ENCODE measurements at regions not wholly inside any gene's neighbourhood (a gene's known extent, or its start where the extent isn't known, plus 50 kb on each side); places are given as distances from the start of the nearest gene placed in this dataset.

DNA sequence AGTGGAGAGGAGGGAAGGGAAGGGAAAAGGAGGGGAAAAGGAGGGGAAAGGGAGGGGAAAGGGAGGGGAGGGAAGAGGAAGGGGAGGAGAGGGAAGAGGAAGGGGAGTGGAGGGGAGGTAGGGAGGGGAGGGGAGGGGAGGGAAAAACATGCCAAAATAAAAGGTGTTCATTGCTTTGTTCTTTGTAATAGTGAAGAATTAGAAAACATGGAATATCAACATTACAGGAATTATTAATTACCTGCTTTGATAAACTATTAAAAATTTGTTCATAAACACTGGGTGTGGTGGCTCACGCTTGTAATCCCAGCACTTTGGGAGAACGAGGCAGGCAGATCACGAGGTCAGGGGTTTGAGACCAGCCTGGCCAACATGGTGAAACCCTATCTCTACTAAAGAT lies 579.2 kb downstream of the MED13L start:
- no peak for DNase-seq

- DNase-seq = no peak
These were observed 580.2 kb downstream of the MED13L start for GRCh38 chr12:115697340-115697739.

- DNase-seq = no peak
These were observed 582.9 kb downstream of the MED13L start for GRCh38 chr12:115694564-115694963.

GRCh38 chr12:115693970-115694369 lies 583.5 kb downstream of the MED13L start:
- DNase-seq = no peak

- DNase-seq = no peak
These were observed 586.4 kb downstream of the MED13L start for GRCh38 chr12:115691123-115691522.

- DNase-seq = no peak
These were observed 590.4 kb downstream of the MED13L start for GRCh38 chr12:115687094-115687493.

- no peak for DNase-seq
These were observed 594.2 kb downstream of the MED13L start for GRCh38 chr12:115683240-115683780.

DNA sequence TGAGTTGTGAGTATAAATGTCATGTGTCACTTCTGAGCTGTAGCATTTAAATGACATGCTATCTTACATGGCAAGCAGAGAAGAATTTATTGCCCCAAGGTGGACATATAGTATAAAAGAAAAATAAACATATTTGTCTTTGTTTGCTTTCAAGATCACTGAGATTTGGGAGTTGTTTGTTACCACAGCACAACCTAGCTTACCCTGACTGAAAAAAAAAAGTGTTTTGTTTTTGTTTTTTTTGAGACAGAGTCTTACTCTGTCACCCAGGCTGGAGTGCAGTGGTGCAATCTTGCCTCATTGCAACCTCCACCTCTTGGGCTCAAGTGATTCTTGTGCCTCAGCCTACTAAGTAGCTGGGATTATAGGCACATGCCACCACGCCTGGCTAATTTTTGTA lies 596.5 kb downstream of the MED13L start:
- DNase-seq = no peak

DNA sequence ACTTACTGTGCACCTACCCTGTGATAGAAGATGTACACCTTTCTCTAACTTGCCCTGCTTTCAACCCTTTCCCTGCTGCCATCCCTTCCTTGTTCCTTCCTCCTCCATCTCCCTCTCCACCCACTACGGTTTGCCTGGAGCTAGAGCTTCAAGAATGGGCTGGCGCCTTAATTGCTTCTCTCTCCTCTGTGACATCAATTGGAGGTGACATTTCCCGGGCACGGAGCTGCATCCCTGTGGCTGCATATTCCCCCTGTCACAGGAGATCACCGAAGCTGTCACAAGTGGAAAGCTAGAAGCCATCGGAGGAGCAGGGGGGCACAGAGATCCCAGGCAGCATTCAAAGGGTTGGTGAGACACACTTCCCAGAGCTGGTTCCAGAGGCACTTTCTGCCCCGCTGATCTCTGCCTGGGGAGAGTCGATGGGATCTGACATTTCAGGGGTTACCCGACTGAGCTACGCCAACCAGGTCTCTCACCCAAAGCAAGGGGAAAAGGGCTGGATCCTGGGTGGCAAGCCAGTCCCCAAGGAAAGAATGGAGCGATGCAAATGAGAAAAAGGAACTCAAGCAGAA lies 604.9 kb downstream of the MED13L start:
- no peak for DNase-seq

DNA sequence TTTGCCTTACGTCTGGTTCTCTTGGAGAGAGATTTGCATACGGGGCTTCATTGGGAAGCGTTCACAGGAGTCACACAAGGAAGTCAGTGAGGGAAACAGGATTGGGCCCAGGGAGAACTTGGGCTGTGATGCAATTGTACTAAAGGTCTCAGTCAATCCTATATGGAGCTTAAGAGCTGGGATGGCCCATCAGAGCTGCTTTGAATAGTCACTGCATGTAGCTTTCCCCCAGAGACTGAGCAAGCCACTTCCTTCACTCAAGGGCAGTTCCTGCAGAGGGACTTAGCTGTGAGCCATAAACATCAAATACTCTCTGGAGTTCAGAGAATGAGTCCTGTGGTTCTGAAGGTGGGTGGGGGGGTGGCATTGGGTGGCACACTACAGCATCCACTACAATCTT lies 605.4 kb downstream of the MED13L start:
- no peak for DNase-seq

DNA sequence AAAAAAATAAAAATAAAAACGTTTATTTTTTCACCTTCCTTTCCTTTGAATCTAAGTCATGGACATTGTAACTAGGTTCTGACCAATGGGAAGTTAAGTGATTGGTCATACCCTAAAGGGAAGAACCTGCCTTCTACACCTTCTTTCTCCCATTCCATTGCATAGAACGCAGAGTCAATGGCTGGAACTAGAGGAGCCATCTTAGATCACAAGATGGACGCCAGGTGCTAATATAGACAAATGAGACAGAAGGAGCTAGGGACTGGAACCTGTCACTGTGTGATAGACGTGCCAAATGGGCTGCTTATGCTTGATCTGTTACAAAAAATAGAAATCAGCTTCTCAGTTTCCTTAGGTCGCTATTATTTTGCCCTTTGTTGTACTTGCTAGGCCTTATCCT lies 606.6 kb downstream of the MED13L start:
- no peak for DNase-seq

DNA sequence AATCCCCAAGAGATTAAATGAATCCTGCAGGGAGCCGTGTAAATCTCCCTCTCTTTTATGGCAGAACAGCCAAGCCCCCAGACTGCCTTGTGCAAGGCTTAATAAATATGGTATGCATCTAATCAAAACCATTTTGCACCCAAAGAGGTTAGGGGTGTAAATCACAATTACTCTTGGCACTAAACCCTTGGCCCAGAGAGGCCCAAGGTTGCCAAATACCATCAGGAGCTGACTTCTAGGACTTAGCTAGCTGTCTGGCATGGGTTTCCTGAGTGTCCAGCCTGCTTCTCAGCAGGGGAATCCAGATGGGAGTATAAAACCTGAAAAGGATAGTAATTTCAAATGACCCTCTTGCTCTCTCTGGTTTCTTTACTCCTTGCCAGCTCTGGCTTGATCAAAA lies 610.4 kb downstream of the MED13L start:
- DNase-seq = no peak

- DNase-seq = no peak
These were observed 611.3 kb downstream of the MED13L start for GRCh38 chr12:115666168-115666567.

- DNase-seq = no peak
These were observed 616.4 kb downstream of the MED13L start for GRCh38 chr12:115661112-115661511.

- DNase-seq = no peak
These were observed 617.2 kb downstream of the MED13L start for GRCh38 chr12:115660211-115660805.

DNA sequence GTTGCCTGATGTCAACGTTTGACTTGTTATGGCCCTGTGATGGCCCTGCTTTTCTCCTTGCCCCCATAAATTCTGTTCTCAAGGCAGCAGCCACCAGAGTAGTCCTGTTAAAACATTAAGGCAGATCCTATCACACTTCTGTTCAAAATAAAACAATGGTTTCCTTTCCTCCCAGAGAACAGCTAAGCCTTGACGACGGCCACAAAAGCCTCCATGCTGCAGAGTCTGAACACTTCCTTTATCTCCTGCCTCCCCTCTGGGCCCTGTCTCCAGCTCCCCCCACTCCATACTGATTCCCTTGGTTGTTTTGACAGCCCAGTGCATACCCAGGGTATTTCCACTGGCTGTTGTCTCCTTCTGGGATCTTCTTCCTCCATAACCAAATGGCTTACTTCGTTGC lies 618.1 kb downstream of the MED13L start:
- DNase-seq = no peak

GRCh38 chr12:115657081-115658013 lies 620.1 kb downstream of the MED13L start:
- no peak for DNase-seq

- no peak for DNase-seq
These were observed 627.5 kb downstream of the MED13L start for GRCh38 chr12:115650026-115650425.

DNA sequence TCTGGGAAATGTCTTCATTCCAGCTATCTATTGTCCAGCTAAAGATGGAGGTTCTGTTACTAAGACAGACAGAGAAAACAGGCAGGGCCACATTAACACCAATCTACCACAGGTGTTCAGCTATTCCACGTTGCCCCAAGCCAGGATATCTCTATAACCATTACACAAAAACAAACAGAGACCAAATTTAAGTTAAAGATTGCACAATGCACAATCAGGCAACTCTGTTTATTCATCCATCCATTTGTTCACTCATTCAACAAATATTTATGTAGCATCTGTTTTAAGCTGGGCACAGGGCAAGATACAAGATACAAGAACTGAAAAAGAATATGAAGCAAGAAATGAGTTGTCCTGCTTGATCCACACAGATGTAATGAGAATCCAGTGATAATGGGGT lies 629.0 kb downstream of the MED13L start:
- no peak for DNase-seq

DNA sequence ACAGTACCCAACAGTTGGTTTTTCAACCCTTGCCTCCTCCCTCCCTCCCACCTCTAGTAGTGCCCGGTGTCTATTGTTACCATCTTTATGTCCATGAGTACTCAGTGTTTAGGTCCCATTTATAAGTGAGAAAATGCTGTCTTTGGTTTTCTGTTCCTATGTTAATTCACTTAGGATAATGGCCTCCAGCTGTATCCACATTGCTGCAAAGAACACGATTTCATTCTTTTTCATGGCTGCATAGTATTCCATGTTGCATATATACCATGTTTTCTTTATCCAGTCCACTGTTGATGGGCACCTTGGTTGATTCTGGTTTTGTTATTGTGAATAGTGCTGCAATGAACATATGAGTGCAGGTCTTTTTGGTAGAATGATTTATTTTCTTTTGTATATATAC lies 631.3 kb downstream of the MED13L start:
- DNase-seq = no peak

DNA sequence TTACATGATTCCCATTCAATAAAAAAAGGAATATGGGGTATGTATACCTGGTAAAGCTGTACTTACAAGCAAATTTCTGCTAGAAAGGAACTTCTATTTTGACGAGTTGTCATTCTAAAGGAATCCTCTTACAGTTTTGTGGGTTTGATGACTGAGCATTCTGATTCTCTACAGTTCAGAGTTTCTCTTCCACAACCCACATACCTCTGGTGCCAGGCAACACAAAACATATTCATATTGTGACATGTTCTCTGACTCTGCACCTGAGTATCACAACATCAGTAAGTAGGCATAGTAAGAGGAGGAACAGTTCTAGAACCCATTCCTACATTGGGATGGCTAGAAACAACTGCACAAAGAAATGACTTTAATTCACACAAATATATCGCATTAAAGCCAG lies 636.6 kb downstream of the MED13L start:
- DNase-seq = no peak

- DNase-seq = no peak
These were observed 637.9 kb downstream of the MED13L start for GRCh38 chr12:115639648-115640012.

DNA sequence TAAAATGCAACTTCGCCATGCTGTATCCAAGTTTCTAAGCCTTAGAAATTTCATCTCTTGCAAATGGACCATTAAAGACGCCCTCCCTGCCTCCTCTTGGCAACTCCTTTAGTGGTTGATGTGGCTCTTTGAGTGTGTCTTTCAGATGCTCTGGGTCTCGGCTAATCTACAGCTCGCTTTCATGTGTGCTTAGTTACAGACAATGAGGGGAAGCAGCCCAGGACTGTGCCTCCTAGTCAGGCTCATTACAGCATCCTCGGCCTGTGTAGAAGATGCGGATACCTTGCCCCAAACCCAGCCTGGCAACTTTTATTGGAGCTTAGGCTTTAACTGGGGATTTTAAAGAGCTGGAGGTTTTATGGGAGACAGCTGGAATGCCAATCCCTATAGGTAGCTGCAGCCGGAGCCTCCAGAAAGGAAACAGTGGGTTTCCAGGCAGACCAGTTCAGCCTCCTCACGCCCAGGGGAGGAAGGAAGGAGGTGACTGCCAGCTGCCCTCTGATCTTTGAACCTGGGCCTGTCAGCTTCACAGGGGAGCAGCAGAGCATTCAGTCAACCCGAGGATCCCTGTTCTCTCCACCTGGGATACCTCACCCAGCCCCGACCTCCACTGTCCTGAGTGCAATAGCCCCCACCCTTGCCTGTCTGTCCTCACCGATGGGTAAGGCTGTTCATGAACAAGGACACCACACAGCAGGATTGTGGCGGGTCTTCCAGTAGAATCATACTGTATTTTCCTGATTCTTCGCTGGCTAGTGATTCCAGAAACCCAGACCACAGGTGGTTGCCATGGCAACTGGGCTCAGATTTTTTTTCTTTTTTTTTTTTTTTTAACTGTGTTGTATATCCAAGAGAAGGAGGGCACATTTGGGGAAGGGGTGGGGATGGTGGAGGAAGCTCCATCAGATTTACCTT lies 638.5 kb downstream of the MED13L start:
- no peak for DNase-seq
